ENCODE measurements at regions not wholly inside any gene's neighbourhood (a gene's known extent, or its start where the extent isn't known, plus 50 kb on each side); places are given as distances from the start of the nearest gene placed in this dataset.

DNA sequence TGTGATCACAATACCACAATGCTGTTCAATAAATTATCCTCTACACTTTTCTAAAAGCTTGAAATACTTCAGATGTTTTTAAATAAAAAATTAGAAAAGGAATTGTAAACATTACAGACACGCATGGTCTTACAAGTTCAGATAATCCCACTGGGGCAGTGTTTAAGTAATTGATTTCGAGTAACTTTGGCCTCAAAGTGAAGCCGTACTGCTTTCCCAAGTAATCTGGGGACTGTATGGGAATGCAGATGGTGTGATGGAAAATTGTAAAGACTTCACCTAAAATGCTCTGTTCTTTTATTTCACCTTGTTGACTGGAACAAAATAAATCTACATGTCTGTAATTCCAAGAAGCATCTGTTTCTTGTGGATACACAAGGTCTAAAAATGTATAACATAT is 401.7 kb upstream of the LYPLAL1 start:
- no peak for TF ChIP-seq CTCF (IDR thresholded peaks at IDR 0.05; ENCODE audit: partially characterized antibody, unreplicated experiment)
- H3K27me3 Mint-ChIP-seq (ENCODE audit: unreplicated experiment): no peaks in the 10 kb centered on the region
- DNase-seq: no peak
- H3K4me3 Mint-ChIP-seq (ENCODE audit: unreplicated experiment): no peak overlapping the region
- no peaks in the 10 kb centered on the region for H3K9me3 Mint-ChIP-seq (ENCODE audit: unreplicated experiment)
- no peak overlapping the region for H3K27ac Mint-ChIP-seq (ENCODE audit: unreplicated experiment)
- H3K4me1 Mint-ChIP-seq (ENCODE audit: low read depth, unreplicated experiment): peaks cover 4% of the 10 kb centered on the region
- H3K36me3 Mint-ChIP-seq (ENCODE audit: unreplicated experiment): no peaks in the 10 kb centered on the region

DNA sequence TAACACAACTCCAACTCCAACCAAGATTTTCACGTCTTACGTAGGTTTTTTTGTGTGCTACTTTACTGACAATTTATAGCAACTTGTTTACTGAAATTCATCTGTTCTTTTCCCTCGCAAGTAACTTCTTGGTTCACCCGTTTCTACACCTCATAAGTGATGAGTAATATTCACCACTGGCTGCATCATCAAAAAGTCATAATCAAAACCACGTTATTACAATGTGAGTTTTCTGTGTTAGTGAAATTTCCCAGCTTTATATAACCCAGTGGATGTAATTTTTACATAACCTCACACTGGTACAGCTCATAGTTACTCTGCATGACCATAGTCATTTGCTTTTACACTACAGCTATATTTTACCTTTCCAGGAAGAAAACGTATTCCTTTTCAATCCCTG is 401.1 kb upstream of the LYPLAL1 start:
- no peak for DNase-seq
- H3K9me3 Mint-ChIP-seq (ENCODE audit: unreplicated experiment): no peaks in the 10 kb centered on the region
- no peak for TF ChIP-seq CTCF (IDR thresholded peaks at IDR 0.05; ENCODE audit: partially characterized antibody, unreplicated experiment)
- H3K4me1 Mint-ChIP-seq (ENCODE audit: low read depth, unreplicated experiment): peaks cover 4% of the 10 kb centered on the region
- no peak overlapping the region for H3K4me3 Mint-ChIP-seq (ENCODE audit: unreplicated experiment)
- no peaks in the 10 kb centered on the region for H3K36me3 Mint-ChIP-seq (ENCODE audit: unreplicated experiment)
- no peak overlapping the region for H3K27ac Mint-ChIP-seq (ENCODE audit: unreplicated experiment)
- no peaks in the 10 kb centered on the region for H3K27me3 Mint-ChIP-seq (ENCODE audit: unreplicated experiment)

GRCh38 chr1:218775501-218776021 is 398.1 kb upstream of the LYPLAL1 start:
- H3K27ac Mint-ChIP-seq (ENCODE audit: unreplicated experiment): no peak overlapping the region
- no peak for TF ChIP-seq CTCF (IDR thresholded peaks at IDR 0.05; ENCODE audit: partially characterized antibody, unreplicated experiment)
- no peak for DNase-seq
- H3K9me3 Mint-ChIP-seq (ENCODE audit: unreplicated experiment): no peaks in the 10 kb centered on the region
- no peak overlapping the region for H3K4me3 Mint-ChIP-seq (ENCODE audit: unreplicated experiment)
- H3K4me1 Mint-ChIP-seq (ENCODE audit: low read depth, unreplicated experiment): peaks cover 4% of the 10 kb centered on the region
- no peaks in the 10 kb centered on the region for H3K36me3 Mint-ChIP-seq (ENCODE audit: unreplicated experiment)
- H3K27me3 Mint-ChIP-seq (ENCODE audit: unreplicated experiment): no peaks in the 10 kb centered on the region

- Mint-ChIP-seq H3K4me1 (ENCODE audit: low read depth, unreplicated experiment) (peaks cover 6% of the 10 kb centered on the region), H3K4me3 (ENCODE audit: unreplicated experiment) (no peak overlapping the region), H3K27ac (ENCODE audit: unreplicated experiment) (no peak overlapping the region), H3K9me3 (ENCODE audit: unreplicated experiment) (peaks cover 2% of the 10 kb centered on the region), H3K36me3 (ENCODE audit: unreplicated experiment) (no peaks in the 10 kb centered on the region), H3K27me3 (ENCODE audit: unreplicated experiment) (peaks cover 2% of the 10 kb centered on the region)
- TF ChIP-seq CTCF (IDR thresholded peaks at IDR 0.05; ENCODE audit: partially characterized antibody, unreplicated experiment): no peak
- no peak for DNase-seq
Measured at GRCh38 chr1:218778257-218779126, 395.2 kb upstream of the LYPLAL1 start.
